ENCODE measurements at regions not wholly inside any gene's neighbourhood (a gene's known extent, or its start where the extent isn't known, plus 50 kb on each side); places are given as distances from the start of the nearest gene placed in this dataset.
A peak's percentile ranks its signal among the peaks of the same experiment; 100 is the strongest.

GRCh38 chr15:61441891-61442290 is 212.8 kb upstream of the RORA start:
- Histone ChIP-seq H2AFZ (ENCODE audit: low read length) (no peak overlapping the region), H3K4me3 (ENCODE audit: low read length) (no peak overlapping the region), H3K4me1 (ENCODE audit: low read length) (no peaks in the 10 kb centered on the region), H3K79me2 (ENCODE audit: low read length) (no peaks in the 10 kb centered on the region), H3K36me3 (ENCODE audit: insufficient read depth, low read length) (no peaks in the 10 kb centered on the region), H3K27me3 (ENCODE audit: low read length) (no peaks in the 10 kb centered on the region), H3K9me2 (replicated peaks; ENCODE audit: insufficient read depth, low read length) (no peaks in the 10 kb centered on the region), H3K27ac (ENCODE audit: low read length) (no peak overlapping the region), H3K4me2 (ENCODE audit: low read depth, low read length, poor library complexity, severe bottlenecking) (no peak overlapping the region), H3K9me3 (ENCODE audit: low read length) (no peaks in the 10 kb centered on the region), H3K9ac (ENCODE audit: low read length) (no peak overlapping the region), H4K20me1 (ENCODE audit: insufficient read depth, low read depth, low read length) (no peaks in the 10 kb centered on the region)
- no peak for DNase-seq

GRCh38 chr15:61426466-61426865 is 197.4 kb upstream of the RORA start:
- no peak overlapping the region for H3K27ac ChIP-seq (ENCODE audit: low read length)
- H2AFZ ChIP-seq (ENCODE audit: low read length): no peak overlapping the region
- no peaks in the 10 kb centered on the region for H3K4me1 ChIP-seq (ENCODE audit: low read length)
- no peaks in the 10 kb centered on the region for H4K20me1 ChIP-seq (ENCODE audit: insufficient read depth, low read depth, low read length)
- no peak for DNase-seq
- H3K4me3 ChIP-seq (ENCODE audit: low read length): no peak overlapping the region
- no peaks in the 10 kb centered on the region for H3K36me3 ChIP-seq (ENCODE audit: insufficient read depth, low read length)
- H3K27me3 ChIP-seq (ENCODE audit: low read length): no peaks in the 10 kb centered on the region
- no peak overlapping the region for H3K4me2 ChIP-seq (ENCODE audit: low read depth, low read length, poor library complexity, severe bottlenecking)
- H3K9ac ChIP-seq (ENCODE audit: low read length): no peak overlapping the region
- no peaks in the 10 kb centered on the region for H3K79me2 ChIP-seq (ENCODE audit: low read length)
- H3K9me2 ChIP-seq (replicated peaks; ENCODE audit: insufficient read depth, low read length): no peaks in the 10 kb centered on the region
- H3K9me3 ChIP-seq (ENCODE audit: low read length): no peaks in the 10 kb centered on the region

- no peak for DNase-seq
- Histone ChIP-seq H3K4me3 (ENCODE audit: low read length) (no peak overlapping the region), H3K9ac (ENCODE audit: low read length) (no peak overlapping the region), H3K27ac (ENCODE audit: low read length) (no peak overlapping the region), H3K9me2 (replicated peaks; ENCODE audit: insufficient read depth, low read length) (no peaks in the 10 kb centered on the region), H2AFZ (ENCODE audit: low read length) (no peak overlapping the region), H3K27me3 (ENCODE audit: low read length) (no peaks in the 10 kb centered on the region), H3K36me3 (ENCODE audit: insufficient read depth, low read length) (no peaks in the 10 kb centered on the region), H4K20me1 (ENCODE audit: insufficient read depth, low read depth, low read length) (no peaks in the 10 kb centered on the region), H3K4me1 (ENCODE audit: low read length) (no peaks in the 10 kb centered on the region), H3K79me2 (ENCODE audit: low read length) (no peaks in the 10 kb centered on the region), H3K9me3 (ENCODE audit: low read length) (no peaks in the 10 kb centered on the region), H3K4me2 (ENCODE audit: low read depth, low read length, poor library complexity, severe bottlenecking) (no peak overlapping the region)
Observed at GRCh38 chr15:61425934-61426333, 196.8 kb upstream of the RORA start.

- H4K20me1 ChIP-seq (ENCODE audit: insufficient read depth, low read depth, low read length): no peaks in the 10 kb centered on the region
- H3K9me3 ChIP-seq (ENCODE audit: low read length): no peaks in the 10 kb centered on the region
- no peak overlapping the region for H3K4me3 ChIP-seq (ENCODE audit: low read length)
- no peaks in the 10 kb centered on the region for H3K79me2 ChIP-seq (ENCODE audit: low read length)
- H3K9me2 ChIP-seq (replicated peaks; ENCODE audit: insufficient read depth, low read length): no peaks in the 10 kb centered on the region
- H3K4me1 ChIP-seq (ENCODE audit: low read length): no peaks in the 10 kb centered on the region
- no peak for DNase-seq
- no peaks in the 10 kb centered on the region for H3K27me3 ChIP-seq (ENCODE audit: low read length)
- no peak overlapping the region for H3K4me2 ChIP-seq (ENCODE audit: low read depth, low read length, poor library complexity, severe bottlenecking)
- no peak overlapping the region for H2AFZ ChIP-seq (ENCODE audit: low read length)
- H3K36me3 ChIP-seq (ENCODE audit: insufficient read depth, low read length): no peaks in the 10 kb centered on the region
- H3K9ac ChIP-seq (ENCODE audit: low read length): no peak overlapping the region
- no peak overlapping the region for H3K27ac ChIP-seq (ENCODE audit: low read length)
Observed at GRCh38 chr15:61422773-61423172, 193.7 kb upstream of the RORA start.

GRCh38 chr15:61421938-61422337 is 192.8 kb upstream of the RORA start:
- no peak overlapping the region for H3K4me2 ChIP-seq (ENCODE audit: low read depth, low read length, poor library complexity, severe bottlenecking)
- no peak overlapping the region for H3K27ac ChIP-seq (ENCODE audit: low read length)
- H4K20me1 ChIP-seq (ENCODE audit: insufficient read depth, low read depth, low read length): no peaks in the 10 kb centered on the region
- no peaks in the 10 kb centered on the region for H3K27me3 ChIP-seq (ENCODE audit: low read length)
- no peaks in the 10 kb centered on the region for H3K79me2 ChIP-seq (ENCODE audit: low read length)
- H3K9me2 ChIP-seq (replicated peaks; ENCODE audit: insufficient read depth, low read length): no peaks in the 10 kb centered on the region
- H2AFZ ChIP-seq (ENCODE audit: low read length): no peak overlapping the region
- H3K9me3 ChIP-seq (ENCODE audit: low read length): no peaks in the 10 kb centered on the region
- no peak for DNase-seq
- no peak overlapping the region for H3K9ac ChIP-seq (ENCODE audit: low read length)
- no peaks in the 10 kb centered on the region for H3K36me3 ChIP-seq (ENCODE audit: insufficient read depth, low read length)
- no peak overlapping the region for H3K4me3 ChIP-seq (ENCODE audit: low read length)
- no peaks in the 10 kb centered on the region for H3K4me1 ChIP-seq (ENCODE audit: low read length)

GRCh38 chr15:61421470-61421869 is 192.4 kb upstream of the RORA start:
- Histone ChIP-seq H3K9ac (ENCODE audit: low read length) (no peak overlapping the region), H3K9me2 (replicated peaks; ENCODE audit: insufficient read depth, low read length) (no peaks in the 10 kb centered on the region), H3K4me1 (ENCODE audit: low read length) (no peaks in the 10 kb centered on the region), H3K27me3 (ENCODE audit: low read length) (no peaks in the 10 kb centered on the region), H3K9me3 (ENCODE audit: low read length) (no peaks in the 10 kb centered on the region), H2AFZ (ENCODE audit: low read length) (no peak overlapping the region), H4K20me1 (ENCODE audit: insufficient read depth, low read depth, low read length) (no peaks in the 10 kb centered on the region), H3K4me2 (ENCODE audit: low read depth, low read length, poor library complexity, severe bottlenecking) (no peak overlapping the region), H3K27ac (ENCODE audit: low read length) (no peak overlapping the region), H3K36me3 (ENCODE audit: insufficient read depth, low read length) (no peaks in the 10 kb centered on the region), H3K4me3 (ENCODE audit: low read length) (no peak overlapping the region), H3K79me2 (ENCODE audit: low read length) (no peaks in the 10 kb centered on the region)
- no peak for DNase-seq

GRCh38 chr15:61420546-61420945 is 191.4 kb upstream of the RORA start:
- H3K27ac ChIP-seq (ENCODE audit: low read length): no peak overlapping the region
- no peaks in the 10 kb centered on the region for H3K79me2 ChIP-seq (ENCODE audit: low read length)
- H3K36me3 ChIP-seq (ENCODE audit: insufficient read depth, low read length): no peaks in the 10 kb centered on the region
- no peaks in the 10 kb centered on the region for H3K9me2 ChIP-seq (replicated peaks; ENCODE audit: insufficient read depth, low read length)
- H3K9ac ChIP-seq (ENCODE audit: low read length): no peak overlapping the region
- no peak overlapping the region for H3K4me3 ChIP-seq (ENCODE audit: low read length)
- H3K4me1 ChIP-seq (ENCODE audit: low read length): no peaks in the 10 kb centered on the region
- no peaks in the 10 kb centered on the region for H3K9me3 ChIP-seq (ENCODE audit: low read length)
- H2AFZ ChIP-seq (ENCODE audit: low read length): no peak overlapping the region
- DNase-seq: no peak
- H3K4me2 ChIP-seq (ENCODE audit: low read depth, low read length, poor library complexity, severe bottlenecking): no peak overlapping the region
- H4K20me1 ChIP-seq (ENCODE audit: insufficient read depth, low read depth, low read length): no peaks in the 10 kb centered on the region
- no peaks in the 10 kb centered on the region for H3K27me3 ChIP-seq (ENCODE audit: low read length)

GRCh38 chr15:61415617-61416120 is 186.6 kb upstream of the RORA start:
- no peaks in the 10 kb centered on the region for H3K4me1 ChIP-seq (ENCODE audit: low read length)
- H4K20me1 ChIP-seq (ENCODE audit: insufficient read depth, low read depth, low read length): no peaks in the 10 kb centered on the region
- peak; percentile 12 for DNase-seq
- no peak overlapping the region for H3K4me2 ChIP-seq (ENCODE audit: low read depth, low read length, poor library complexity, severe bottlenecking)
- no peak overlapping the region for H2AFZ ChIP-seq (ENCODE audit: low read length)
- no peak overlapping the region for H3K9ac ChIP-seq (ENCODE audit: low read length)
- H3K9me3 ChIP-seq (ENCODE audit: low read length): no peaks in the 10 kb centered on the region
- H3K9me2 ChIP-seq (replicated peaks; ENCODE audit: insufficient read depth, low read length): no peaks in the 10 kb centered on the region
- H3K27me3 ChIP-seq (ENCODE audit: low read length): no peaks in the 10 kb centered on the region
- H3K4me3 ChIP-seq (ENCODE audit: low read length): no peak overlapping the region
- H3K79me2 ChIP-seq (ENCODE audit: low read length): no peaks in the 10 kb centered on the region
- no peaks in the 10 kb centered on the region for H3K36me3 ChIP-seq (ENCODE audit: insufficient read depth, low read length)
- H3K27ac ChIP-seq (ENCODE audit: low read length): no peak overlapping the region

Measured in Karpas-422 (cell line).